Thymus (tissue), 11 donors: ENCODE measurements at regions not wholly inside any gene's neighbourhood (a gene's known extent, or its start where the extent isn't known, plus 50 kb on each side); places are given as distances from the start of the nearest gene placed in this dataset.
A peak's percentile ranks its signal among the peaks of the same experiment; 100 is the strongest.

Experiments
- DNase-seq, 9 donors: peaks; one replicate each; pipeline ENCODE4 v3.0.0-alpha.2; 2013; ENCODE audit warnings: low spot score in 9 of 9, low read depth in 6 of 9, missing footprints in 1 of 9
- H3K27ac ChIP-seq, 2 donors: one replicate each; pipeline ENCODE4 v1.5.1; 2013; ENCODE audit warnings: control low read depth in 1 of 2, low read depth in 1 of 2, low read length in 1 of 2, mild to moderate bottlenecking in 1 of 2, moderate library complexity in 1 of 2
- H3K27me3 ChIP-seq, 2 donors: one replicate each; pipeline ENCODE4 v1.5.1; 2013; ENCODE audit warnings: low read length in 1 of 2; ENCODE audit not compliant: control insufficient read depth in 2 of 2, insufficient read depth in 1 of 2
- H3K36me3 ChIP-seq, 2 donors: one replicate each; pipeline ENCODE4 v1.5.1; 2013; ENCODE audit warnings: low read length in 1 of 2, mild to moderate bottlenecking in 1 of 2, moderate library complexity in 1 of 2; ENCODE audit not compliant: control insufficient read depth in 2 of 2, insufficient read depth in 2 of 2
- H3K4me1 ChIP-seq, 2 donors: one replicate each; pipeline ENCODE4 v1.5.1; 2013; ENCODE audit warnings: low read length in 2 of 2; ENCODE audit not compliant: control insufficient read depth in 2 of 2, insufficient read depth in 2 of 2
- H3K4me3 ChIP-seq, 2 donors: one replicate each; pipeline ENCODE4 v1.5.1; 2013; ENCODE audit warnings: low read length in 2 of 2, control low read depth in 1 of 2, mild to moderate bottlenecking in 1 of 2
- H3K9me3 ChIP-seq, 2 donors: one replicate each; pipeline ENCODE4 v1.5.1; 2013; ENCODE audit warnings: low read length in 1 of 2, mild to moderate bottlenecking in 1 of 2; ENCODE audit not compliant: control insufficient read depth in 2 of 2, insufficient read depth in 1 of 2
- WGBS: extraction: QIAGEN DNeasy Blood & Tissue Kit; methylation state at CpG from one replicate; pipeline ENCODE4 v1.1.7; 2013; 5-methylcytosine and 5-hydroxymethylcytosine counted together
- donor health status: healthy.

DNA sequence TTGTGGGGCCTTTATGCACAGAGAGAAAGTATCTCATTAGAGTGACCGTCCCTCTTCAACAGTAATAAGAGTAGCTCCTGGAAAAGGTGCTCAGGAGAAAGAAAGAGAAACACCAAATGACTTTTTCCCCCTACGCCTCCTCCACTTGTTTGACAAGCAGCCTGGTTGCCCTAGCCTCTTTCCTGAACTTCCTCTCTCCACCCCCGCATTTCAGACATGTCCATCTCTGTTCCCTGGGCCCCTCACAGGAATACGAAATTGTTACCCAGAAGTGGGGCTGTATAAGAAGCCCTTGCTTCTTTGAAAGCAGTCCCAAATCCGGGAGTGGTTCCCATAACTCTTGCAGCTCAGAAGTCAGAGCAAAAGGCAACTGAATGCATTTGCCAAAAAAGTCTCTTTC is 119.6 kb upstream of the ADO start:
- H3K36me3 ChIP-seq = no peaks in the 10 kb centered on the region
- DNase-seq = no peak
- peaks cover 4 to 10% of the 10 kb centered on the region in 2 donors for H3K4me1 ChIP-seq
- H3K9me3 ChIP-seq = no peaks in the 10 kb centered on the region
- H3K4me3 ChIP-seq = no peak overlapping the region
- WGBS = 93% methylated on average over 5 of the region's 5 CpGs
- no peak overlapping the region for H3K27ac ChIP-seq
- no peaks in the 10 kb centered on the region for H3K27me3 ChIP-seq

DNA sequence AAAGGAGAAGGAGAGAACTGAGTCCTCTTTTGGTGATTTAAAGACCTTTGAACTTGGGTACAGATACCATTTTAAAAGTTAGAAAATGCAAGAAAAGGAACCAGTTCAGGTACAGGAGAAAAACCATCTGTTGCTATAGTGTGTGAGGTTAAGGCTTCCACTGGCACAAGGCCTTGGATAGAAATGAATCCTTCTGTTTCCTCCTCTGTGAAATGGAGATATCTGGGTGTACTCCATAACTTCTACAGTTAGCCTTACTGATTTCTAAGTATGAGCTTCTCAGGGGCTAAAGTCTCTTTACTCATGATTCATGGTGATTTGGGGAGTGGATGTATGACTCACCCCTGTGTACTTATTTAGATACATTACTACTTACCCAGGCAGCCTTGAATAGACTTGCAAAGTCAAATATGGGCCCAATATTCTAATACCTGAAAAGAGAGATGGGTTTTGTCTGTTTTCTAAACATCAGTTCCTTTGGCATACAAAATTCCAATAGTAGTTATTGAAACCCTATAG is 117.2 kb upstream of the ADO start:
- H3K4me3 ChIP-seq = no peak overlapping the region

DNA sequence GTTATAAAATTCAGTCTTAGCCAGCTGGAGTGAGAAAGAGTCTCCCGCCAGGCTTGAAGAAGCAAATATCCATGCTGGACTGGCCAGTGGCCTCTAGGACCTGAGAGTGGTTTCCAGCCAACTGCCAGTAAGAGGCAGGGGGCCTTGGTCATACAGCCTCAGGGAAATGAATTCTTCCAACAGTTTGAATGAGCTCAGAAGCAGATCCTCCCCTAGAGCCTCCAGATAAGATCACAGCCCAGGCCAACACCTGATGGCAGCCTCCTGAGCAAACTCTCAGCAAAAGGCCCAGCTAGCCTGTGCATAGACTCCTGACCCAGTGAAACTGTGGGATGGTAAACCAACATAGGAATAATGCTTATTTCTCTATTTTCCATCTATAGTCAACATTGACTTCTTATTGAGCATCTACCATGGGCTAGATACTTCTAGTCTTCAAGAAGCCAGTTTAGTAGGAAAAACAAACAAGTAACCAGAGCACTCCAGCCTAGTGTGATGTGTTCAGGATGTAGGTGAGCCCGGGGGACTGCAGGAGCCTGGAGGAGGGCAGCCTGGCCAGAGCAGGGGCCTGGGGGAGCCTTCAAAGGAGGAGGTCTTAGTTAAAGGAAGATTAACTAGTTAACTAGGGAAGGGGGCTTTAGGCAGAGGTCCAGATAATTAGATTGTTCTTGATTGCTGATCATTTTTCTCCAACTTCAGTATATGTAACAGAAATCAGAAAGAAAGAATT is 115.4 kb upstream of the ADO start:
- H3K4me3 ChIP-seq = no peak overlapping the region

More for the DNA sequence above, 117.2 kb upstream of the ADO start:
- Histone ChIP-seq H3K4me1 (peaks cover 0 to 9% of the 10 kb centered on the region in 2 donors), H3K27ac (no peak overlapping the region), H3K9me3 (no peaks in the 10 kb centered on the region), H3K27me3 (no peaks in the 10 kb centered on the region), H3K36me3 (no peaks in the 10 kb centered on the region)
- DNase-seq = no peak

DNA sequence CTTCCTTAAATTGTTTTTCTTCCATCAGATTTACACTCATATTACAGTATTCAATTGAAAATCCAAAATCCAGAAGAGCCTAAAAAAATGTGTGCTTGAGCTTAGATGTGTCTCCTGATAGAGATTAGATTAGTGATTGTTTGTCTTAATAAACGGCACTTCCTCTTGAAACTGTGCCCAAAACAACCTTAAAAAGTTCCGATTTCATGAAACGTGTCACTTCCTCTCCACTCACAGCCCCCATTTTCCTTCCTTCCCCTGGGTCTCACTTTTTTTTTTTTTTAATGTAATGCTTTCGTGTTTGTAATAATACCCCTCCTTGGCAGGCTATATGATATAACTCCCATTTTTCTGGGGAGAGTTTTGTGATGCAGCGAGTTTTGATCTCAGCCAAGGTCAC is 114.8 kb upstream of the ADO start:
- H3K36me3 ChIP-seq = no peaks in the 10 kb centered on the region
- WGBS = 51% methylated on average over 5 of the region's 5 CpGs
- H3K4me1 ChIP-seq = peaks cover 0 to 9% of the 10 kb centered on the region in 2 donors
- H3K9me3 ChIP-seq = no peaks in the 10 kb centered on the region
- peak in 1 of 9 donors; percentile 25 for DNase-seq
- no peak overlapping the region for H3K27ac ChIP-seq
- H3K27me3 ChIP-seq = no peaks in the 10 kb centered on the region
- no peak overlapping the region for H3K4me3 ChIP-seq

More for the DNA sequence above, 115.4 kb upstream of the ADO start:
- H3K36me3 ChIP-seq = no peaks in the 10 kb centered on the region
- H3K27ac ChIP-seq = peak overlapping the region in 1 of 2 donors; percentile 11
- H3K27me3 ChIP-seq = no peaks in the 10 kb centered on the region
- 90% methylated on average over 2 of the region's 2 CpGs for WGBS
- H3K4me1 ChIP-seq = peaks cover 0 to 9% of the 10 kb centered on the region in 2 donors
- DNase-seq = no peak
- H3K9me3 ChIP-seq = no peaks in the 10 kb centered on the region

DNA sequence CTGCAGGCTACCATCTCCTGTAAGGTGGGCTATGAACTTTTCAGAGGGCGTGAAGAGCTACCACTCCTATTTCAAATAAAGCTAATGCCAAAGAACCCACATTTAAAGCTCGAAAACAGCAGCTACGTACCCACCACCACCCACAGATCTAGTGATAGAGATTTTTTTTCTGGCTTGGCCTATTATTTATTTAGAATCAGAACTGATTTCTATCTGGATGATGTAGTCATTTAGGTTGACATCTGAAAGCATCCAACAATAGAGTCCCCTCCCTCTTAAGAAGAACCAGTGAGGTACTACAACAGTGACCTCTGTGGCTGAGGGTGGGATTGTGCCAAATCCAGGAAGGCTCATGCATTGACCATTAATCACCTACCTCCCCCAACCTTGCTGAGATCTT is 113.8 kb upstream of the ADO start:
- Histone ChIP-seq H3K27ac (no peak overlapping the region), H3K9me3 (no peaks in the 10 kb centered on the region), H3K4me1 (peaks cover 0 to 9% of the 10 kb centered on the region in 2 donors), H3K4me3 (no peak overlapping the region), H3K27me3 (no peaks in the 10 kb centered on the region), H3K36me3 (no peaks in the 10 kb centered on the region)
- WGBS = 89% methylated on average over 3 of the region's 3 CpGs
- no peak for DNase-seq

DNA sequence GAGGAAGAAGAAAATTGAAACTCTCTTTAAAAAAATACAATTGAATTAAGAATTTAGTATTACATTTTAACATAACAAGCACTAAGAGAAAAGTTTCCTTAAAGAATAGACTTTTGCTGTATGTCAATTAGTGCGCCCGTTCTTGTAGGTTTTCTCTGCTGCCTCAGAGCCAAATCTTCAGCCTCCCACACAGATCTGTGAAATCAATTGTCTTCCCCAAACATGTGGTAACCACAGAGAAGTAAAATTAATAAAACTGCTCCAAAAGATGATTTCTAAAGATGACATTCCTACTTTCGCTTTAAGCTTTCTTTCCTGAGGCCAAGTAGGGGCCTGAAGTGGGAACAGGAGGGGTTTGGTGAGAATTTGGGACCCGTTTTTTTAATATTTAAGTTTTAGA is 113.2 kb upstream of the ADO start:
- Histone ChIP-seq H3K27me3 (no peaks in the 10 kb centered on the region), H3K9me3 (no peaks in the 10 kb centered on the region), H3K4me3 (no peak overlapping the region), H3K36me3 (no peaks in the 10 kb centered on the region), H3K27ac (no peak overlapping the region), H3K4me1 (peaks cover 0 to 9% of the 10 kb centered on the region in 2 donors)
- no peak for DNase-seq
- 57% methylated on average over 4 of the region's 4 CpGs for WGBS

DNA sequence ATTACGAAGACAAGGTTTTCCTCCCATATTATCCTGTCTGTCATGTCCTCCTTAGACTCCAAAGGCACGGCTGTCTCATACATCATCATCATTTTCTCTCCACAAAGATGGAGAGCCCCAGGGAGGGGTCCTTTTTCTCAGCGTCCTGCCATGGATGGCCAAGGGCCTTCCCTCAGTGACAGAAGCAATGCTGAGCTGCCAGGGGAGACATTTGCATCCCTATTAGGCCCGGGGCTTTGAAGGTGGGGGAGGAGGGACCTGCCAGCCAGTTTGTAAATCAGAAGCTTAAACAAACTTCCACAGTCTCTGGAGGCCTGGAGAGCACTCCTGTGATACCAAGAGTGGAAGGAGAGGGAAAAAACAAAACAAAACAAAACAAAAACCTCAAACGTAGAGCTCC is 112.4 kb upstream of the ADO start:
- no peaks in the 10 kb centered on the region for H3K36me3 ChIP-seq
- no peaks in the 10 kb centered on the region for H3K27me3 ChIP-seq
- H3K4me3 ChIP-seq = no peak overlapping the region
- DNase-seq = no peak
- H3K9me3 ChIP-seq = no peaks in the 10 kb centered on the region
- 95% methylated on average over 5 of the region's 5 CpGs for whole genome bisulfite sequencing
- H3K27ac ChIP-seq = no peak overlapping the region
- H3K4me1 ChIP-seq = peaks cover 0 to 9% of the 10 kb centered on the region in 2 donors

DNA sequence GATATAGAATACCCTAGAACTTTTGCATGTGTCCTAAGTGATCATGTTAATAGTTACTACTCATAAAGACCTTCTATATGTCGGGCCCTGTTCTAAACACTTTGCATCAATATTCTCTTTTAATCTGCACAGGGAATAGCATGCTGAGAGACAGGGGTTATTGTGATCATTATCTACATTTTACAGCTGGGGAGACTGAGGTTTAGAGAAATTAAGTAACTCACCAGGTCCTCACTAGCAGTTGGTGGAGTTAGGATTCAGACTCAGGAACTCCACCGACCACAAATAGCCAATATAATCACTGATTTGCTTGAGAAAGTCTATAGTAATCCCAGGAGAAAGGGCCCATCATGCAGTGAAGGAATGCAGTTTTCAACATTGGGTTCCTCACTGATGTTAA is 111.2 kb upstream of the ADO start:
- no peak overlapping the region for H3K27ac ChIP-seq
- no peaks in the 10 kb centered on the region for H3K27me3 ChIP-seq
- WGBS = 91% methylated on average over 2 of the region's 2 CpGs
- no peak for DNase-seq
- H3K4me3 ChIP-seq = no peak overlapping the region
- H3K4me1 ChIP-seq = peaks cover 0 to 9% of the 10 kb centered on the region in 2 donors
- no peaks in the 10 kb centered on the region for H3K9me3 ChIP-seq
- no peaks in the 10 kb centered on the region for H3K36me3 ChIP-seq

DNA sequence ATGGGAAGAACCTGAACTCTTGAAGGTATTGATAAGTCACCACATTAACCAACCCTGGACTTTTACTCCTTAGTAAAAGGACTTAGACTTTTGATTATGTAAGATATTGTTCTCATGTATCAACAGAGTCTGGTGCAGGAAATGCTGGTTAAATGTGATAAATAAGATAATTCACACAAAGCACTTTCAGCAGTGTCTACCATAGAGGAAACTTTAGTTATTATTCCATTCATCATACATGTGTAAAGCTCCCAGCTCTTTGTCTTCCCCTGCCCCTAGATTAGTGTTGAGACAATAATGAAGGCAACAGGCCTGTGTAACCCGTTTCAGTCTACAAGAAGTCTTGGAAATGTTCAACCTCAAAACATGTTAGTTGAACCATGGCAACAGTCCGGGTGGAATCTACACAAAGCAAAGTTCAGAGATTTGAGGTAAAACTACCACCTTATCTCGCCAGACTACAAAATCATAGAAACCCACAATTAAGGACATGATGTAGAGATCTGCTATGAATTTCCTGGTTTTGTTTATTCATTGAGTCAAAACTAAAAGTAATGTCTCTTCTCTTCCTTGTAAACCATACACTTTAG is 109.9 kb upstream of the ADO start:
- no peaks in the 10 kb centered on the region for H3K9me3 ChIP-seq
- WGBS = 72% methylated on average over 3 of the region's 3 CpGs
- H3K4me3 ChIP-seq = no peak overlapping the region
- H3K36me3 ChIP-seq = no peaks in the 10 kb centered on the region
- H3K27me3 ChIP-seq = no peaks in the 10 kb centered on the region
- peaks cover 0 to 7% of the 10 kb centered on the region in 2 donors for H3K4me1 ChIP-seq
- no peak overlapping the region for H3K27ac ChIP-seq
- no peak for DNase-seq
